Right atrium auricular region (tissue), 2 donors: ENCODE measurements at regions not wholly inside any gene's neighbourhood (a gene's known extent, or its start where the extent isn't known, plus 50 kb on each side); places are given as distances from the start of the nearest gene placed in this dataset.

ENCODE experiments used
- DNase-seq: peaks from one replicate; pipeline ENCODE4 v3.0.0-alpha.2; 2019; ENCODE audit warnings: low spot score
- H3K27ac ChIP-seq, 2 donors: fragments of 200-600 bp; sonication (generic); 1 replicate in 1 of 2; 2 replicates in 1 of 2; pipeline ENCODE4 v1.5.1; 2016 to 2019
- H3K27me3 ChIP-seq, 2 donors: fragments of 200-600 bp; sonication (generic); one replicate each; pipeline versions ENCODE4 v1.5.1 to v1.6.0; 2017 to 2019
- H3K36me3 ChIP-seq: fragments of 200-600 bp; sonication (generic); one replicate; pipeline ENCODE4 v1.5.1; 2016
- H3K4me1 ChIP-seq, 2 donors: fragments of 200-600 bp; sonication (generic); one replicate each; pipeline versions ENCODE4 v1.5.1 to v1.6.0; 2017 to 2019
- H3K4me3 ChIP-seq, 2 donors: fragments of 200-600 bp; sonication (generic); 1 replicate in 1 of 2; 2 replicates in 1 of 2; pipeline ENCODE4 v1.5.1; 2017 to 2019; ENCODE audit warnings: mild to moderate bottlenecking in 1 of 2, moderate library complexity in 1 of 2
- H3K9me3 ChIP-seq, 2 donors: fragments of 200-600 bp; sonication (generic); one replicate each; pipeline ENCODE4 v1.5.1; 2019
- TF ChIP-seq, protein P1 (sequence below), 2 donors: fragments of 200-600 bp; sonication (generic); IDR thresholded peaks; one replicate each; pipeline ENCODE4 v1.5.1; 2019; ENCODE audit warnings: antibody characterized with exemption in 2 of 2

DNA sequence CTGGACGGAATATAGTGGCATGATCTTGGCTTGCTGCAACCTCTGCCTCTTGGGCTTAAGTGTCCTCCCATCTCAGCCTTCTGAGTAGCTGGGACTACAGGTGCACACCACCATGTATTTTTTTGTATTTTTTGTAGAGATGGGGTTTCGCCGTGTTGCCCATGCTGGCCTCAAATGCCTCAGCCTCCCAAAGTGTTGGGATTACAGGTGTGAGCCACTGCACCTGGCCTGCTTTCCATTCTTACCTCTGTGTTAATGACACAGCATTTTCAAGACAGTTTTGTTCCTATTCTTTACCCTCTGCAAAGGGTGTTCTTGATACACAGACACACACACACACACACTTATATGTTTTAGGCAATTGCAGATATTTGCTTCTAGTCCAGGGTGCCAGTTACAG lies 113.3 kb downstream of the LRRC70 start:
- Histone ChIP-seq H3K4me3 (no peak overlapping the region), H3K36me3 (no peaks in the 10 kb centered on the region), H3K9me3 (peaks cover 0 to 2% of the 10 kb centered on the region in 2 donors), H3K27ac (no peak overlapping the region), H3K4me1 (peaks cover 0 to 14% of the 10 kb centered on the region in 2 donors), H3K27me3 (no peaks in the 10 kb centered on the region)
- no peak for DNase-seq
- TF ChIP-seq, protein P1, sequence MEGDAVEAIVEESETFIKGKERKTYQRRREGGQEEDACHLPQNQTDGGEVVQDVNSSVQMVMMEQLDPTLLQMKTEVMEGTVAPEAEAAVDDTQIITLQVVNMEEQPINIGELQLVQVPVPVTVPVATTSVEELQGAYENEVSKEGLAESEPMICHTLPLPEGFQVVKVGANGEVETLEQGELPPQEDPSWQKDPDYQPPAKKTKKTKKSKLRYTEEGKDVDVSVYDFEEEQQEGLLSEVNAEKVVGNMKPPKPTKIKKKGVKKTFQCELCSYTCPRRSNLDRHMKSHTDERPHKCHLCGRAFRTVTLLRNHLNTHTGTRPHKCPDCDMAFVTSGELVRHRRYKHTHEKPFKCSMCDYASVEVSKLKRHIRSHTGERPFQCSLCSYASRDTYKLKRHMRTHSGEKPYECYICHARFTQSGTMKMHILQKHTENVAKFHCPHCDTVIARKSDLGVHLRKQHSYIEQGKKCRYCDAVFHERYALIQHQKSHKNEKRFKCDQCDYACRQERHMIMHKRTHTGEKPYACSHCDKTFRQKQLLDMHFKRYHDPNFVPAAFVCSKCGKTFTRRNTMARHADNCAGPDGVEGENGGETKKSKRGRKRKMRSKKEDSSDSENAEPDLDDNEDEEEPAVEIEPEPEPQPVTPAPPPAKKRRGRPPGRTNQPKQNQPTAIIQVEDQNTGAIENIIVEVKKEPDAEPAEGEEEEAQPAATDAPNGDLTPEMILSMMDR (IDR thresholded peaks at IDR 0.05): no peak

DNA sequence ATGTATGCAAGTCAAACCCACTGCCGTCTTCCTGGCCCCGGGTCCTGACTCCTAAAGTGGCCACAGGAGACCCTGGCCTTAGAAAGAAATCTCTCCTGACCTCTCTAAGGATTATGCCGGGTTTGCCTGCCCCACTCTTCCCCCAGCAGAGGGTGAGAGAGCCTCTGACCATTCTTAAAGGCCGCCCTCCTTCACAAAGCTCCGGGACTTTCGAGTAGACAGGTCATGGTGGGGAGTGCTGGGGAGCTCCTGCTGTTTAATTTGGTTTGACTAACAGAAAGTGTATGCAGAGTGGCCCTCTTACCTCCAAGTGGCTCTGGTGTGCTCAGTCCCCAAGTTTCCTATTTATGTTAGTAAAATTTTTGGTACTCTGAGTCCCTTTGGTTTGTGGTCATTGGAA lies 111.8 kb downstream of the LRRC70 start:
- Histone ChIP-seq H3K36me3 (no peaks in the 10 kb centered on the region), H3K27ac (no peak overlapping the region), H3K4me3 (no peak overlapping the region), H3K27me3 (no peaks in the 10 kb centered on the region), H3K9me3 (peaks cover 0 to 7% of the 10 kb centered on the region in 2 donors), H3K4me1 (peaks cover 0 to 23% of the 10 kb centered on the region in 2 donors)
- TF ChIP-seq, protein P1 (IDR thresholded peaks at IDR 0.05): no peak
- no peak for DNase-seq

DNA sequence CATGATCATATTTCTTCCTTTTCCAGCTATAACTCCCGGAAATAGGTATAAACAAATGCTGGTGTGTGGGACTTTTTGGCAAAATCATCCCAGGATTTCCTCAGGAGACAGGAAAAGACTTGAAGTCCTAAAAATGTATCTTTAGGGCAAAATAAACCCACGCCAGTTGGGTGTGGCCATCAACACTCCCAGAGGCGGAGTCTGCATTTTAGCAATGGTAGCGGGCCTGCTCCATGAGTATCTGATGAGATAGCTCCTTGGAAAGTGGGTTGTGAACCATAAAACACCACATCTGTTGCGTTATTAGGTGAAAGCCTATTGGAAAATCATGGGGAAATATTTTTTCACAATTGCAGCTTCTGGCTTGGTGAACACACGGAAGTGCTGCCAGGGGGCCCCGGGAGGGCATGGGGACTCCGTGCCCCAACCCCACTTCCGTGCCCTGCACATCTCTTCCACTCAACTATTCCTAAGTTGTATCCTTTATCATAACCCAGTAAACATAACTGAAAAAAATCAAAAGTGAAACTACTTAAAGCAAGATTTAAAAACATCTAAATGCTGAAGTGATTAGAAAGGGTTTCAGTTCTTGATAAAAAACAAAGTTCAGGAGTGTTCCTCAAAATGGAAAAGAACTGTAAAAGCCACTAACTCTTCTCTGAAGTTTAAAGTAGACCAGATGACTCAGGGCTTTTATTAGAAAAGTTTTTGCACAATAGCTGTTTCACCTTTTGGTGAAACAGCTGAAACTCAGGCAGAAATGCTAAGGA lies 111.2 kb downstream of the LRRC70 start:
- no peak for DNase-seq
- H3K4me1 ChIP-seq: peaks cover 0 to 23% of the 10 kb centered on the region in 2 donors
- H3K9me3 ChIP-seq: peaks cover 0 to 7% of the 10 kb centered on the region in 2 donors
- TF ChIP-seq, protein P1 (IDR thresholded peaks at IDR 0.05): no peak
- H3K27ac ChIP-seq: no peak overlapping the region
- H3K4me3 ChIP-seq: no peak overlapping the region
- no peaks in the 10 kb centered on the region for H3K27me3 ChIP-seq
- H3K36me3 ChIP-seq: no peaks in the 10 kb centered on the region

DNA sequence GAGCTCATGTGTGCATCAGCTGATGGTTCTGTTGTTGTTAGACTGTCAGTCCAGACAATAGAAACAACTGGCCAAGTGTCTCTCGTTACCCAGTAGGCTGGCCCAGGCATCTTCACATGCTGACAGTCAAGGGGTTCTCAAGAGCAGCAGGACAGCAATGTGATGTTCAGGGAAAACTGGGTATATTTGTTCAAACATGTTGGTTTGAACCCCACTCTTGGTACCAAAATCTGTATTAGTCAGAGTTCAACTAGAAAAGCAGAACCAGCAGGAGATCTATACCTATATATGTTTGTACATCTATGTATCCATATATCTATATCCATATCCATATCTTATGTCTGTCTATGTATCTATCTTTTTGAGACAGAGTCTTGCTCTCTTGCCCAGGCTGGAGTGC lies 108.1 kb downstream of the LRRC70 start:
- Histone ChIP-seq H3K27ac (no peak overlapping the region), H3K4me1 (peaks cover 0 to 34% of the 10 kb centered on the region in 2 donors), H3K4me3 (no peak overlapping the region), H3K36me3 (no peaks in the 10 kb centered on the region), H3K27me3 (no peaks in the 10 kb centered on the region), H3K9me3 (peaks cover 0 to 7% of the 10 kb centered on the region in 2 donors)
- TF ChIP-seq, protein P1 (IDR thresholded peaks at IDR 0.05): no peak
- no peak for DNase-seq

DNA sequence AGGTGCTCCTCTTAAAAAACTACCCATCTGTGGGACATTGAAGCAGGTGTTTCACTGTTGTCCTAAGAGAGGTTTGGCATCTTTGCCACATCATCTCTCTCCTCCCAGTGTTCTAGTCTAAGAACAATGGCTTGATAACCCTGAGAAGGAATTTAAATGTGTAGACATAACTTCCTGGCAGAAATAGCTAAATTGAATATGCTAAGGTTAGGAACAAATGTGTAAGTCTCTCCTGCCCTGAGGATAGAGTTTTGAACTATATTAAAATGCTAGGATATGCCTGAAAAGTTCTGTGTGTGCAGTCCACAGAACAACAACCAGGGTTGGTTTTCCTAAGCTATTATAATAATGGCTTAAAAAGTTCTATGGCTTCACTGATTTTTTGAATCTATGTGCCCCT lies 106.6 kb downstream of the LRRC70 start:
- DNase-seq: no peak
- Histone ChIP-seq H3K4me1 (peaks cover 0 to 26% of the 10 kb centered on the region in 2 donors), H3K27me3 (no peaks in the 10 kb centered on the region), H3K4me3 (no peak overlapping the region), H3K36me3 (no peaks in the 10 kb centered on the region), H3K27ac (no peak overlapping the region), H3K9me3 (peaks cover 0 to 7% of the 10 kb centered on the region in 2 donors)
- TF ChIP-seq, protein P1 (IDR thresholded peaks at IDR 0.05): no peak

DNA sequence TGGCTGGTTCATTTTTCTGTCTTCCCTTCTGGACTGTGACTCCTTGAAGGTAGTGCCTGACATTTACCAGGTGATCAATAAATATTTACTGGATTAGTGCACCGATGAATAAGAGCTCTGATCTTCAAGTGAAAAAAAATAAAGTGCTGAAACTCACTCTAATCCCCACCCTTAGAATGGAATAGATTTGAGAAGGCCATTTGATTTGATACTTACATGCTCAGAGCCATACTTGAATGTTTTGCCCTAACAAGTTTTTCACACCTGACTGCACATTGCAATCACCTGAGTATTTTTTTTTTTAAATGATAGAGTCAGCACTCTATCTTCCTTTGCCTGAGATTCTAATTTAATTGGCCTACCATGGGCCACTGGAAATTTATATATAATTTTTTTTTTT lies 105.7 kb downstream of the LRRC70 start:
- no peak for DNase-seq
- Histone ChIP-seq H3K4me1 (peaks cover 0 to 20% of the 10 kb centered on the region in 2 donors), H3K4me3 (no peak overlapping the region), H3K36me3 (no peaks in the 10 kb centered on the region), H3K9me3 (peaks cover 0 to 12% of the 10 kb centered on the region in 2 donors), H3K27ac (no peak overlapping the region), H3K27me3 (no peaks in the 10 kb centered on the region)
- TF ChIP-seq, protein P1 (IDR thresholded peaks at IDR 0.05): no peak
